Esophagus squamous epithelium (tissue), 4 donors: ENCODE measurements at regions not wholly inside any gene's neighbourhood (a gene's known extent, or its start where the extent isn't known, plus 50 kb on each side); places are given as distances from the start of the nearest gene placed in this dataset.

Experiments used
- CTCF ChIP-seq, 6 experiments: fragments of 450-650 bp in 4 of 6; fragments of 200-600 bp in 2 of 6; sonication (generic) in 2 of 6; IDR thresholded peaks; one replicate each; pipeline ENCODE4 v1.5.1; 2016 to 2019; ENCODE audit warnings: antibody characterized with exemption in 6 of 6, mild to moderate bottlenecking in 4 of 6, moderate library complexity in 4 of 6
- POLR2A ChIP-seq, 4 donors: fragments of 450-650 bp; IDR thresholded peaks; one replicate each; pipeline ENCODE4 v1.6.1; 2017; ENCODE audit warnings: antibody characterized with exemption in 4 of 4, mild to moderate bottlenecking in 4 of 4, moderate library complexity in 3 of 4

GRCh38 chr2:117190856-117191559 lies 623.5 kb upstream of the DDX18 start:
- TF ChIP-seq CTCF (IDR thresholded peaks at IDR 0.05), result no peak
- TF ChIP-seq POLR2A (IDR thresholded peaks at IDR 0.05), result no peak
